ES-I3 (cell line): ENCODE measurements at regions not wholly inside any gene's neighbourhood (a gene's known extent, or its start where the extent isn't known, plus 50 kb on each side); places are given as distances from the start of the nearest gene placed in this dataset.
"Not testable (repeated sequence)": the region's sequence is repeated elsewhere in the genome, so short reads cannot be mapped to it uniquely, and the experiment has no call there.

Experiments
- H3K36me3 ChIP-seq: 2 replicates; pipeline ENCODE4 v1.6.1; 2013; ENCODE audit warnings: mild to moderate bottlenecking, low read length, control low read depth, moderate library complexity; ENCODE audit not compliant: insufficient read depth
- H3K4me1 ChIP-seq: 2 replicates; pipeline ENCODE4 v1.6.1; 2013; ENCODE audit warnings: mild to moderate bottlenecking, control low read depth, low read length; ENCODE audit not compliant: insufficient read depth
- H3K9ac ChIP-seq: 2 replicates; pipeline ENCODE4 v1.6.1; 2013; ENCODE audit warnings: low read depth, mild to moderate bottlenecking, low read length, moderate library complexity
- H3K9me3 ChIP-seq: 2 replicates; pipeline ENCODE4 v1.6.1; 2013; ENCODE audit warnings: mild to moderate bottlenecking, low read length, moderate library complexity; ENCODE audit not compliant: control insufficient read depth, insufficient read depth

DNA sequence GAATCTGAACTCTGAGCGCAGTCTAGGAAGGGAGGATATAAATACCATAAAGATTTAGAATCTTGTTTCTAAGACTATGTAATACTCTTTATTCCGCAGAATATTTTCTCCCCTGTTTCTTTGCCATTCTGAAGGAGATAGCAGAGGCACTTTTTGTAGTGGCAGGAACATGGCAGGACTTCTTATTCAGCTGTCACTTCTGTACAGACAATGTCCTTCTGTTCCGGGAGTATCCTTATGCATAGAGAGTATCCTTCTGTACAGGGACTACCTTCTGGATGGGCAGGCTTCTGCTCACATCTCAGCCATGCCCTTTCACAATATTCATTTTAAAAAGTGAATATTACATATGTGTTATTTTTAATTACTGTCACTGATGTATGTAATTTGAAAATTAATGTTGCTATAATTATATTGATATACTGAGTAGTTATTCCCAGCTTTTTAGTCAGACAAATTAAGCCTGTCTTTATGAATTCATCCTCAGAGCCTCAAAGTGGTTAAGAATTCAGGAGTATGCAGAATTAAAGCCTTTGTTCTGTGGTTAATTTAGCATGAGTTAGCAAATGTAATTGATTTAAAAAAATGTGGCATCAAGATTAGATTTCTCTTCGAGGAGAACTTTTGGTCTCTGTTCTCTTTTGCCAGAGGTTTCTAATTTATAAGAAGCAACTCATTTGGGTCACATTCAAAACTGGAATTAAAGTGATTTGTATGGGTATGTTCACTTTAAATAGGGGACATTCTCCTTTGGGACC, 174.4 kb downstream of the FHIP1A start:
- Histone ChIP-seq H3K9me3 (no peaks in the 10 kb centered on the region), H3K36me3 (no peaks in the 10 kb centered on the region), H3K9ac (no peak overlapping the region), H3K4me1 (no peaks in the 10 kb centered on the region)

GRCh38 chr4:151584101-151584500, 175.1 kb downstream of the FHIP1A start:
- no peaks in the 10 kb centered on the region for H3K4me1 ChIP-seq
- H3K36me3 ChIP-seq = no peaks in the 10 kb centered on the region; the same call in 1 of the 2 replicates
- no peak overlapping the region for H3K9ac ChIP-seq
- H3K9me3 ChIP-seq = no peaks in the 10 kb centered on the region

- not testable (repeated sequence) for H3K9ac ChIP-seq, H3K4me1 ChIP-seq, H3K36me3 ChIP-seq, H3K9me3 ChIP-seq
Measured at GRCh38 chr4:151595629-151596028, 165.2 kb downstream of the GATB start.

GRCh38 chr4:151597691-151598090, 163.1 kb downstream of the GATB start:
- not testable (repeated sequence) for H3K36me3 ChIP-seq, H3K9ac ChIP-seq, H3K9me3 ChIP-seq, H3K4me1 ChIP-seq

DNA sequence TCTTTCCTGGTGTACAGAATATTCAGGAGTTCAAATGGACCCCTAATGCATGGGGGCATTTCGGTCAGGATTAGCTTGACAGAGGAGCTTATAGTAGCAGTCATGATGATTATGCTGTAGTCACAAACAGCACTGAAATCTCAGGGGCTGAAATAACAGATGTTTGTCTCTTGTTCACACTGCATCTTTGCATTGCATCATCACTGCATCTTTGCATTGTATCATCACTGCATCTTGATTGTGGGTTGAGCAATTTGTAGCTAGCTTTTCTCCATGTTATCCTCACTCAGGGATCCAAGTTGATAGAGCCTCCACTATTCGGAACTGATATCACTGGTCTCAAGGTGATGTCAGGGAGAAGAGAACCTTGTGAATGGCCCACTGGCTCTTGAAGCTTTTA, 160.9 kb downstream of the GATB start:
- no peaks in the 10 kb centered on the region for H3K4me1 ChIP-seq
- H3K9ac ChIP-seq = no peak overlapping the region
- H3K36me3 ChIP-seq = no peaks in the 10 kb centered on the region; the same call in 1 of the 2 replicates
- no peaks in the 10 kb centered on the region for H3K9me3 ChIP-seq

- no peaks in the 10 kb centered on the region for H3K9me3 ChIP-seq
- no peak overlapping the region for H3K9ac ChIP-seq
- H3K4me1 ChIP-seq = no peaks in the 10 kb centered on the region
- no peaks in the 10 kb centered on the region; the same call in 1 of the 2 replicates for H3K36me3 ChIP-seq
Measured at GRCh38 chr4:151600432-151600831, 160.4 kb downstream of the GATB start.

DNA sequence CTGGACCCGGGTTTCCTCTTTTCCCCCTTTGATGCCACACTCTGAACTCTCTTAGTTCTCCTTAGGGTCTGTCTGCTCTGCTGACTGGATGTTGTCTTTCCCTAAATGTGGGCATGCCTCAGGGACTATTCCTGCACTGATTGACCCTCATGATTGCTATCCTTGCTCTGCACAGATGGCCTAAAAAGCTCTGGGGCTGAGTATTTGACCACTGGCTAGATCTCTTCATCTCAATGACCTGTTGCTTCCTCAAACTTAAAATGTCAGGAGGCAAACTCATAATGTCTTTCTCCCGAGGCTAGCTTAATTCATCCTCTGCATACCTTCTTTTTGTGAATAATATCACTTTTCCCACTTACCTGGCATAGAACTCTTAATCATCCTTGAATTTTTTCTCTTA, 157.4 kb downstream of the GATB start:
- no peaks in the 10 kb centered on the region; the same call in 1 of the 2 replicates for H3K36me3 ChIP-seq
- no peaks in the 10 kb centered on the region for H3K9me3 ChIP-seq
- no peak overlapping the region for H3K9ac ChIP-seq
- H3K4me1 ChIP-seq = no peaks in the 10 kb centered on the region

- Histone ChIP-seq H3K9me3 (no peaks in the 10 kb centered on the region), H3K9ac (no peak overlapping the region), H3K4me1 (no peaks in the 10 kb centered on the region), H3K36me3 (no peaks in the 10 kb centered on the region; the same call in 1 of the 2 replicates)
Measured at GRCh38 chr4:151604238-151604637, 156.6 kb downstream of the GATB start.

- Histone ChIP-seq H3K9me3 (no peaks in the 10 kb centered on the region), H3K36me3 (no peaks in the 10 kb centered on the region; the same call in 1 of the 2 replicates), H3K4me1 (no peaks in the 10 kb centered on the region), H3K9ac (no peak overlapping the region)
Measured at GRCh38 chr4:151605215-151605614, 155.6 kb downstream of the GATB start.

- Histone ChIP-seq H3K9me3 (no peaks in the 10 kb centered on the region), H3K36me3 (no peaks in the 10 kb centered on the region; the same call in 1 of the 2 replicates), H3K4me1 (no peaks in the 10 kb centered on the region), H3K9ac (no peak overlapping the region)
Measured at GRCh38 chr4:151606061-151606460, 154.7 kb downstream of the GATB start.

DNA sequence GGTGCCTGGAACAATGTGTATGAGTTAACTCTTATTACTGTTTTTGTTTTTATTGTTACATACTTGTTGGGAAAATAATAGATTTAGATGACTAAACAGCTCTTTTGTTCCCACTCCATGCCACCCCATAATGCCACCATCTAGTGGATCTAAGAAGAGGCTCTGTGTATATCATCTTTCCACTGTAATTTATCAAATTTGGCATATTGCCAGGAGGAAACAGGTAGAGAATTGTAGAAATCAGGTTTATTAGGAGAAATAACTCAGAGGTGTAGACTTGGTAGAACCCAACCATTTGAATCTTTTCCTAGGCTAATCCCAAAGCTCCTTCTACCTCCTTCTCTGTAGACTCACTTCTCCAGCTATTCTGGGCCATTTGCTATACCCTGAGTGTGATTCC, 150.6 kb downstream of the GATB start:
- Histone ChIP-seq H3K36me3 (no peaks in the 10 kb centered on the region), H3K4me1 (no peaks in the 10 kb centered on the region), H3K9ac (no peak overlapping the region), H3K9me3 (no peaks in the 10 kb centered on the region)

GRCh38 chr4:151611960-151612359, 148.8 kb downstream of the GATB start:
- Histone ChIP-seq H3K9me3 (no peaks in the 10 kb centered on the region), H3K4me1 (no peaks in the 10 kb centered on the region), H3K36me3 (no peaks in the 10 kb centered on the region), H3K9ac (no peak overlapping the region)

GRCh38 chr4:151613290-151613689, 147.5 kb downstream of the GATB start:
- H3K4me1 ChIP-seq = no peaks in the 10 kb centered on the region
- H3K9ac ChIP-seq = no peak overlapping the region

DNA sequence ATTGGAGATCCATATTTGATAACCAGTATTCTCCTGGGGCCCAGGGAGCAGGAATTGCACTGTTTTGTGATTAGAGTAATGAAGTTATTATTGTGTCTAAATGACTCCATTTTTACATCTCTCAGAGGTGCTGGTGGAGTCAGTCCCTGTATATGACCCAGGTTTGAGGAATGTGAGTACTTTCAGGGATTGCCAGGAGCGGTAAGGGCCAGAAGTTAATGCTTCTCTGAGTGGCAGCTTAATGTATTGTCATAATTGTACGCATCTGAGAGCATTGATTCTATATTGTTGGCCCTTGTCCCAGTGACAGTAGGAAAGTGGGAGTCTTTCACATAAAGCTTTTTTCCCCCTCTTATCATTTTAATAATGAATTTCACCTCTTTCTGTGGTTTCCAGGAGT, 146.2 kb downstream of the GATB start:
- no peaks in the 10 kb centered on the region for H3K4me1 ChIP-seq
- H3K9me3 ChIP-seq = no peaks in the 10 kb centered on the region
- H3K36me3 ChIP-seq = no peaks in the 10 kb centered on the region
- H3K9ac ChIP-seq = no peak overlapping the region

More at GRCh38 chr4:151613290-151613689, 147.5 kb downstream of the GATB start:
- H3K36me3 ChIP-seq = no peaks in the 10 kb centered on the region
- no peaks in the 10 kb centered on the region for H3K9me3 ChIP-seq

GRCh38 chr4:151618858-151619257, 141.9 kb downstream of the GATB start:
- Histone ChIP-seq H3K9me3 (no peaks in the 10 kb centered on the region), H3K36me3 (no peaks in the 10 kb centered on the region), H3K9ac (no peak overlapping the region), H3K4me1 (no peaks in the 10 kb centered on the region; the same call in 1 of the 2 replicates)
